K562 (cell line): ENCODE measurements at regions not wholly inside any gene's neighbourhood (a gene's known extent, or its start where the extent isn't known, plus 50 kb on each side); places are given as distances from the start of the nearest gene placed in this dataset.

ENCODE experiments used
- ATAC-seq: fragments of 200-7000 bp; cut with Tn5 transposase; 3 replicates; pipeline ENCODE4 v1.9.1; 2020; ENCODE audit warnings: moderate library complexity
- BruUV-seq: library from RNA; stranded (reverse); fragments of 400-500 nt; replicated peaks from 2 replicates; lab custom pipeline; 2021; lab: Mats Ljungman, UMichigan
- CTCF ChIA-PET: fragments of 300-600 bp; formaldehyde crosslinking; extraction: SDS; loops from one replicate; lab custom pipeline; 2021; ENCODE audit warnings: low intra/inter-chr PET ratio; lab: Yijun Ruan, JAX
- POLR2A ChIA-PET: fragments of 300-600, 350-650 bp; sonication (Branson Sonifier 250); formaldehyde crosslinking; extraction: SDS; loops from one replicate; lab custom pipeline; 2021; ENCODE audit warnings: antibody characterized with exemption, inconsistent platforms; lab: Yijun Ruan, JAX
- DNase-seq, 4 experiments: peaks; one replicate each; pipeline versions ENCODE4 v3.0.0 to v3.0.0-alpha.2; 2011 to 2018; ENCODE audit warnings: low spot score in 3 of 4, mixed read lengths in 3 of 4; ENCODE audit errors: extremely low read depth in 1 of 4
- FAIRE-seq: peaks from 2 replicates; lab custom pipeline; 2011; peaks lifted over from hg19 to GRCh38; lab: Jason Lieb, UNC
- H2AFZ ChIP-seq: 2 replicates; pipeline ENCODE4 v1.6.0; 2011; ENCODE audit warnings: low read depth, low read length, control low read depth, inconsistent platforms
- H3K27ac ChIP-seq: fragments of 200-600 bp; 3 replicates; pipeline ENCODE4 v1.8.0; 2011; ENCODE audit warnings: low read depth, mild to moderate bottlenecking, control low read depth, inconsistent platforms, low read length, moderate library complexity, mixed read lengths; ENCODE audit errors: extremely low read depth
- H3K27me3 ChIP-seq, 2 experiments: fragments of 300-600 bp in 1 of 2; 2 replicates in 1 of 2; 3 replicates in 1 of 2; pipeline versions ENCODE4 v1.6.0 to v1.8.0; 2011; ENCODE audit warnings: inconsistent platforms in 2 of 2, low read length in 2 of 2, mild to moderate bottlenecking in 1 of 2, mixed read lengths in 1 of 2, moderate library complexity in 1 of 2; ENCODE audit not compliant: control insufficient read depth in 2 of 2, insufficient read depth in 2 of 2
- H3K36me3 ChIP-seq: fragments of 300-600 bp; 3 replicates; pipeline ENCODE4 v1.8.0; 2011; ENCODE audit warnings: mild to moderate bottlenecking, low read length, inconsistent platforms; ENCODE audit not compliant: control insufficient read depth, insufficient read depth
- H3K4me1 ChIP-seq, 2 experiments: fragments of 200-600 bp in 1 of 2; replicated peaks in 1 of 2; 2 replicates in 1 of 2; 3 replicates in 1 of 2; pipeline versions ENCODE4 v1.5.1 to v1.8.0; 2011; ENCODE audit warnings: inconsistent platforms in 2 of 2, low read length in 2 of 2, mild to moderate bottlenecking in 1 of 2, mixed read lengths in 1 of 2, moderate library complexity in 1 of 2; ENCODE audit not compliant: control insufficient read depth in 2 of 2, insufficient read depth in 2 of 2
- H3K4me2 ChIP-seq: 2 replicates; pipeline ENCODE4 v1.6.1; 2011; ENCODE audit warnings: low read length, control low read depth, inconsistent platforms, mixed read lengths; ENCODE audit not compliant: insufficient read depth
- H3K4me3 ChIP-seq: fragments of 200-600 bp; sonication (generic), shearing (Covaris generic); 2 replicates; pipeline ENCODE4 v1.5.1; 2016; ENCODE audit warnings: control low read depth, inconsistent platforms
- H3K79me2 ChIP-seq: fragments of 200-600 bp; 3 replicates; pipeline ENCODE4 v1.8.0; 2011; ENCODE audit warnings: low read length, inconsistent platforms; ENCODE audit not compliant: control insufficient read depth, insufficient read depth
- H3K9ac ChIP-seq, 2 experiments: 2 replicates each; pipeline versions ENCODE4 v1.6.0 to v1.6.1; 2011; ENCODE audit warnings: low read depth in 2 of 2, low read length in 2 of 2, control low read depth in 1 of 2, inconsistent platforms in 1 of 2, mild to moderate bottlenecking in 1 of 2, mixed read lengths in 1 of 2; ENCODE audit not compliant: insufficient read depth in 1 of 2
- H3K9me1 ChIP-seq: one replicate; pipeline ENCODE4 v1.6.0; 2011; ENCODE audit warnings: inconsistent platforms, mild to moderate bottlenecking, low read length, moderate library complexity; ENCODE audit not compliant: control insufficient read depth, insufficient read depth
- H3K9me3 ChIP-seq: replicated peaks from 2 replicates; pipeline ENCODE4 v1.5.1; 2011; ENCODE audit warnings: low read depth, low read length, inconsistent platforms; ENCODE audit not compliant: control insufficient read depth, insufficient read depth
- H4K20me1 ChIP-seq: replicated peaks from 2 replicates; pipeline ENCODE4 v1.6.1; 2011; ENCODE audit warnings: low read length, inconsistent platforms, mixed read lengths; ENCODE audit not compliant: control insufficient read depth, insufficient read depth
- ATF3 ChIP-seq, 2 experiments: fragments of 450-650 bp in 1 of 2; sonication (generic) in 1 of 2; formaldehyde crosslinking in 1 of 2; IDR thresholded peaks in 1 of 2; conservative IDR thresholded peaks in 1 of 2; 2 replicates each; pipeline versions ENCODE4 v1.6.1 to v1.8.1; 2016 to 2023; ENCODE audit warnings: mild to moderate bottlenecking in 2 of 2, moderate library complexity in 2 of 2, inconsistent platforms in 1 of 2, missing genetic modification reagents in 1 of 2
- FOSL1 ChIP-seq: fragments of 200-800 bp; sonication (Bioruptor generic); conservative IDR thresholded peaks from 2 replicates; pipeline ENCODE4 v1.6.1; 2016; ENCODE audit warnings: missing genetic modification characterization, missing compliant biosample characterization
- GABPB2 ChIP-seq: fragments of 250-450 bp; sonication (Bioruptor Pico); conservative IDR thresholded peaks from 2 replicates; pipeline ENCODE4 v1.5.1; 2021; ENCODE audit warnings: mild to moderate bottlenecking
- MYC ChIP-seq, 2 experiments: fragments of 250-450 bp in 1 of 2; sonication (Bioruptor Pico) in 1 of 2; IDR thresholded peaks; 2 replicates each; pipeline versions ENCODE4 v1.5.1 to v1.6.1; 2012 to 2021; ENCODE audit warnings: low read depth in 2 of 2, borderline replicate concordance in 1 of 2, improper control_type of control experiment in 1 of 2, low read length in 1 of 2, mild to moderate bottlenecking in 1 of 2, moderate library complexity in 1 of 2
- NR3C1 ChIP-seq: sonication (generic); formaldehyde crosslinking; IDR thresholded peaks from 2 replicates; pipeline ENCODE4 v1.8.1; 2022; ENCODE audit warnings: missing genetic modification reagents
- PHF20 ChIP-seq: fragments of 450-650 bp; IDR thresholded peaks from 2 replicates; pipeline ENCODE4 v1.6.1; 2018; ENCODE audit not compliant: partially characterized antibody
- PHTF2 ChIP-seq: fragments of 250-450 bp; sonication (Bioruptor Pico); IDR thresholded peaks from 2 replicates; pipeline ENCODE4 v1.5.0; 2021; ENCODE audit warnings: mild to moderate bottlenecking
- POLR2AphosphoS2 ChIP-seq: IDR thresholded peaks from 2 replicates; pipeline ENCODE4 v1.6.1; 2012; ENCODE audit warnings: low read length, improper control_type of control experiment
- SOX6 ChIP-seq: fragments of 450-650 bp; IDR thresholded peaks from 2 replicates; pipeline ENCODE4 v1.6.1; 2014; ENCODE audit warnings: mild to moderate bottlenecking
- ZNF184 ChIP-seq: sonication (generic); formaldehyde crosslinking; IDR thresholded peaks from 2 replicates; pipeline ENCODE4 v1.5.0; 2020; ENCODE audit warnings: missing genetic modification reagents
- ZNF707 ChIP-seq: fragments of 250-450 bp; sonication (Bioruptor Pico); conservative IDR thresholded peaks from 2 replicates; pipeline ENCODE4 v1.8.0; 2022; ENCODE audit warnings: inconsistent platforms, mild to moderate bottlenecking, moderate library complexity
- WGBS: fragments of 100-300 bp; shearing (Covaris generic); methylation state at CpG from one replicate; pipeline ENCODE4 v1.1.6; 2016; ENCODE audit warnings: low coverage, mixed read lengths; ENCODE audit not compliant: insufficient coverage; ENCODE audit errors: missing lambda C conversion rate; 5-methylcytosine and 5-hydroxymethylcytosine counted together
- in situ Hi-C: fragments of 300-500 bp; cut with MboI; formaldehyde crosslinking; loops from 4 replicates; pipeline ENCODE4 v1.15.0; 2018; ENCODE audit warnings: inconsistent platforms, mixed read lengths
- intact Hi-C: fragments of 100-400 bp; cut with micrococcal nuclease; formaldehyde crosslinking; loops from 2 replicates; pipeline ENCODE4 v1.14.2; 2022
- TF ChIP-seq, protein P1 (sequence below): fragments of 250-450 bp; sonication (Bioruptor Pico); IDR thresholded peaks from 2 replicates; pipeline ENCODE4 v1.8.0; 2022; ENCODE audit warnings: moderate library complexity, mild to moderate bottlenecking, inconsistent platforms

GRCh38 chr7:106369352-106369751, 84.6 kb upstream of the NAMPT start:
- 43% methylated on average over 3 of the region's 3 CpGs for WGBS
- no TSS peak for BruUV-seq
- H2AFZ ChIP-seq = 0 out of 2 replicates have a peak overlapping the region, but pooled peaks have one; percentile 14
- H3K9me3 ChIP-seq = no peaks in the 10 kb centered on the region
- POLR2A ChIA-PET = interaction anchor here (0.6 to 1.6 kb wide), 4 partner anchors 11 to 204 kb away, joined by 3 to 4 read pairs (median 4); no protein-coding TSS in a partner anchor
- TF ChIP-seq PHF20 = no peak
- peak; percentile 57 for TF ChIP-seq ATF3 (IDR thresholded peaks at IDR 0.05)
- no peak for TF ChIP-seq ATF3 (CRISPR knock-in tag; conservative IDR thresholded peaks at IDR 0.05)
- no peak for TF ChIP-seq NR3C1 (CRISPR knock-in tag)
- TF ChIP-seq FOSL1 (tag) = 0 out of 2 replicates have a peak, but pooled peaks have one; percentile 19
- no peak for TF ChIP-seq PHTF2 (CRISPR knock-in tag)
- no peak for TF ChIP-seq POLR2AphosphoS2
- no peak for TF ChIP-seq ZNF707 (CRISPR knock-in tag)
- peak; percentile 31; the same call in 1 of the 2 replicates for TF ChIP-seq SOX6
- TF ChIP-seq MYC (IDR thresholded peaks at IDR 0.05; ENCODE audit: low read depth, low read length) = no peak
- no peak for TF ChIP-seq MYC (CRISPR knock-in tag; IDR thresholded peaks at IDR 0.05; ENCODE audit: borderline replicate concordance, low read depth)
- no peak for TF ChIP-seq GABPB2 (CRISPR knock-in tag)
- TF ChIP-seq ZNF184 = peak; percentile 88
- TF ChIP-seq, protein P1, sequence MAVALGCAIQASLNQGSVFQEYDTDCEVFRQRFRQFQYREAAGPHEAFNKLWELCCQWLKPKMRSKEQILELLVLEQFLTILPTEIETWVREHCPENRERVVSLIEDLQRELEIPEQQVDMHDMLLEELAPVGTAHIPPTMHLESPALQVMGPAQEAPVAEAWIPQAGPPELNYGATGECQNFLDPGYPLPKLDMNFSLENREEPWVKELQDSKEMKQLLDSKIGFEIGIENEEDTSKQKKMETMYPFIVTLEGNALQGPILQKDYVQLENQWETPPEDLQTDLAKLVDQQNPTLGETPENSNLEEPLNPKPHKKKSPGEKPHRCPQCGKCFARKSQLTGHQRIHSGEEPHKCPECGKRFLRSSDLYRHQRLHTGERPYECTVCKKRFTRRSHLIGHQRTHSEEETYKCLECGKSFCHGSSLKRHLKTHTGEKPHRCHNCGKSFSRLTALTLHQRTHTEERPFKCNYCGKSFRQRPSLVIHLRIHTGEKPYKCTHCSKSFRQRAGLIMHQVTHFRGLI = no peak
- in situ Hi-C loops = no loop called here
- CTCF ChIA-PET = no interaction called here
- FAIRE-seq = no peak
- H3K27ac ChIP-seq = no peak overlapping the region
- H3K4me2 ChIP-seq = no peak overlapping the region
- H3K9ac ChIP-seq = no peak overlapping the region
- H3K27me3 ChIP-seq = no peaks in the 10 kb centered on the region
- H3K4me3 ChIP-seq = no peak overlapping the region
- intact Hi-C loops = no loop called here
- no peak for DNase-seq
- no peaks in the 10 kb centered on the region for H3K9me1 ChIP-seq
- H3K4me1 ChIP-seq = peaks cover 0 to 18% of the 10 kb centered on the region in 2 experiments; a peak in 4 of 5 replicates
- no peaks in the 10 kb centered on the region for H3K36me3 ChIP-seq
- H3K79me2 ChIP-seq = no peaks in the 10 kb centered on the region
- H4K20me1 ChIP-seq = no peaks in the 10 kb centered on the region
- ATAC-seq = no peak
